Mesenchymal stem cell (in vitro differentiated cells and primary cell): ENCODE measurements at regions not wholly inside any gene's neighbourhood (a gene's known extent, or its start where the extent isn't known, plus 50 kb on each side); places are given as distances from the start of the nearest gene placed in this dataset.

Experiments used
- DNase-seq: peaks from one replicate; pipeline ENCODE4 v3.0.0-alpha.2; 2013
- H2AFZ ChIP-seq: one replicate; pipeline ENCODE4 v1.6.1; 2013; ENCODE audit warnings: low read depth, mild to moderate bottlenecking, control low read depth, inconsistent platforms, low read length, moderate library complexity
- H2AK5ac ChIP-seq: 2 replicates; pipeline ENCODE4 v1.6.1; 2013; ENCODE audit warnings: low read length, moderate library complexity, mild to moderate bottlenecking, inconsistent platforms; ENCODE audit not compliant: severe bottlenecking
- H2BK120ac ChIP-seq: one replicate; pipeline ENCODE4 v1.6.1; 2013; ENCODE audit warnings: low read depth, mild to moderate bottlenecking, inconsistent platforms, low read length, moderate library complexity
- H2BK12ac ChIP-seq, 2 experiments: one replicate each; pipeline ENCODE4 v1.6.1; 2013; ENCODE audit warnings: inconsistent platforms in 2 of 2, low read length in 2 of 2, mild to moderate bottlenecking in 2 of 2, moderate library complexity in 2 of 2, control low read depth in 1 of 2
- H2BK15ac ChIP-seq: one replicate; pipeline ENCODE4 v1.6.1; 2013; ENCODE audit warnings: mild to moderate bottlenecking, low read depth, inconsistent platforms; ENCODE audit not compliant: poor library complexity, severe bottlenecking
- H2BK5ac ChIP-seq: 2 replicates; pipeline ENCODE4 v1.6.1; 2013; ENCODE audit warnings: low read depth, mild to moderate bottlenecking, low read length, control low read depth, inconsistent platforms; ENCODE audit not compliant: poor library complexity, severe bottlenecking
- H3K14ac ChIP-seq, 2 experiments: one replicate each; pipeline ENCODE4 v1.6.1; 2013; ENCODE audit warnings: inconsistent platforms in 2 of 2, low read length in 2 of 2, control low read depth in 1 of 2, mild to moderate bottlenecking in 1 of 2, moderate library complexity in 1 of 2
- H3K18ac ChIP-seq, 2 experiments: one replicate each; pipeline ENCODE4 v1.6.1; 2013; ENCODE audit warnings: inconsistent platforms in 2 of 2, low read length in 2 of 2, control low read depth in 1 of 2, low read depth in 1 of 2, mild to moderate bottlenecking in 1 of 2
- H3K23ac ChIP-seq, 2 experiments: one replicate each; pipeline ENCODE4 v1.6.1; 2013; ENCODE audit warnings: inconsistent platforms in 2 of 2, low read length in 2 of 2, mild to moderate bottlenecking in 2 of 2, moderate library complexity in 2 of 2, control low read depth in 1 of 2
- H3K27ac ChIP-seq: 2 replicates; pipeline ENCODE4 v1.5.1; 2013; ENCODE audit warnings: mild to moderate bottlenecking, moderate library complexity, low read length, control low read depth, inconsistent platforms; ENCODE audit not compliant: poor library complexity, severe bottlenecking
- H3K27me3 ChIP-seq, 2 experiments: 2 replicates each; pipeline versions ENCODE4 v1.6.1 to v1.7.0; 2013; ENCODE audit warnings: low read length in 2 of 2, mild to moderate bottlenecking in 2 of 2, moderate library complexity in 2 of 2, control low read depth in 1 of 2, inconsistent platforms in 1 of 2; ENCODE audit not compliant: control insufficient read depth in 1 of 2, insufficient read depth in 1 of 2
- H3K36me3 ChIP-seq, 2 experiments: 2 replicates each; pipeline versions ENCODE4 v1.6.1 to v1.7.0; 2013; ENCODE audit warnings: low read length in 2 of 2, control low read depth in 1 of 2, inconsistent platforms in 1 of 2, low read depth in 1 of 2, mild to moderate bottlenecking in 1 of 2; ENCODE audit not compliant: insufficient read depth in 2 of 2, control insufficient read depth in 1 of 2
- H3K4ac ChIP-seq, 2 experiments: one replicate each; pipeline ENCODE4 v1.6.1; 2013; ENCODE audit warnings: inconsistent platforms in 2 of 2, low read length in 2 of 2, mild to moderate bottlenecking in 2 of 2, moderate library complexity in 2 of 2, control low read depth in 1 of 2, low read depth in 1 of 2
- H3K4me1 ChIP-seq: 2 replicates; pipeline ENCODE4 v1.6.1; 2013; ENCODE audit warnings: low read depth, low read length, control low read depth; ENCODE audit not compliant: control insufficient read depth, insufficient read depth
- H3K4me2 ChIP-seq: 2 replicates; pipeline ENCODE4 v1.6.1; 2013; ENCODE audit warnings: low read length, mild to moderate bottlenecking, inconsistent platforms; ENCODE audit not compliant: poor library complexity, severe bottlenecking
- H3K4me3 ChIP-seq, 2 experiments: 2 replicates each; pipeline versions ENCODE4 v1.5.1 to v1.7.0; 2013; ENCODE audit warnings: low read length in 2 of 2, mild to moderate bottlenecking in 2 of 2, control low read depth in 1 of 2, low read depth in 1 of 2; ENCODE audit not compliant: insufficient read depth in 1 of 2
- H3K79me1 ChIP-seq: replicated peaks from 2 replicates; pipeline ENCODE4 v1.6.1; 2013; ENCODE audit warnings: mild to moderate bottlenecking, control low read depth, low read length, inconsistent platforms; ENCODE audit not compliant: poor library complexity, severe bottlenecking
- H3K9ac ChIP-seq: 2 replicates; pipeline ENCODE4 v1.7.0; 2013; ENCODE audit warnings: mild to moderate bottlenecking, low read length, moderate library complexity
- H3K9me3 ChIP-seq: 2 replicates; pipeline ENCODE4 v1.7.0; 2013; ENCODE audit warnings: mild to moderate bottlenecking, low read length; ENCODE audit not compliant: control insufficient read depth
- H4K8ac ChIP-seq: one replicate; pipeline ENCODE4 v1.6.1; 2013; ENCODE audit warnings: inconsistent platforms, mild to moderate bottlenecking, low read length, moderate library complexity
- H4K91ac ChIP-seq: one replicate; pipeline ENCODE4 v1.6.1; 2013; ENCODE audit warnings: mild to moderate bottlenecking, low read length, inconsistent platforms
- WGBS: methylation state at CpG from one replicate; pipeline ENCODE4 v1.1.7; 2013; ENCODE audit warnings: mixed read lengths; 5-methylcytosine and 5-hydroxymethylcytosine counted together

DNA sequence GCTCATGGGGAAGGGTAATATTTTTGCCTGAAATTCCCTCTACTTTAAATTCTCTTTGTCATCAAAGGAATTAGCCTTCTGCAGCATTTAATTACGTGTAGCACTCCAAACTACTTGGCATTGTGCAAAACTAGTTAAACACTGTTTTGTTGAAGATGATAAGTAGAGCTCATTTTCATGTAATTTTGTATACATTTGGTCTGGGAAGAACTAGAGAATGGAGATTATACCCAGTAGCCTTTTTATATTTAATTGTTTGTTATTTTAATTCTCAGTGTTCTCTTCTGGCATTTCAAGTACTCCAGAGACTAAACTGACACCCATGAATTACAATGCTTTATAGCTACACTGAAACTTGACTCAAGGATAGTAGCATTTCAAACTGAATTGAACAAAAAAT is 211.5 kb upstream of the SMIM31 start:
- Histone ChIP-seq H3K27ac (no peak overlapping the region), H3K14ac (no peak overlapping the region), H3K4me1 (no peaks in the 10 kb centered on the region), H2AFZ (no peak overlapping the region), H2BK12ac (no peak overlapping the region), H3K4me3 (no peak overlapping the region), H2BK15ac (no peak overlapping the region), H3K79me1 (no peaks in the 10 kb centered on the region), H3K4me2 (no peak overlapping the region), H2BK5ac (no peak overlapping the region), H3K9me3 (peaks cover 11% of the 10 kb centered on the region), H3K18ac (no peak overlapping the region), H4K8ac (no peak overlapping the region), H2BK120ac (no peak overlapping the region), H3K27me3 (no peaks in the 10 kb centered on the region), H3K9ac (no peak overlapping the region), H3K23ac (no peak overlapping the region), H3K36me3 (no peaks in the 10 kb centered on the region), H3K4ac (no peak overlapping the region), H2AK5ac (no peak overlapping the region), H4K91ac (no peak overlapping the region)
- WGBS = no CpG with 5 or more reads among the region's 1 CpG
- DNase-seq = no peak

DNA sequence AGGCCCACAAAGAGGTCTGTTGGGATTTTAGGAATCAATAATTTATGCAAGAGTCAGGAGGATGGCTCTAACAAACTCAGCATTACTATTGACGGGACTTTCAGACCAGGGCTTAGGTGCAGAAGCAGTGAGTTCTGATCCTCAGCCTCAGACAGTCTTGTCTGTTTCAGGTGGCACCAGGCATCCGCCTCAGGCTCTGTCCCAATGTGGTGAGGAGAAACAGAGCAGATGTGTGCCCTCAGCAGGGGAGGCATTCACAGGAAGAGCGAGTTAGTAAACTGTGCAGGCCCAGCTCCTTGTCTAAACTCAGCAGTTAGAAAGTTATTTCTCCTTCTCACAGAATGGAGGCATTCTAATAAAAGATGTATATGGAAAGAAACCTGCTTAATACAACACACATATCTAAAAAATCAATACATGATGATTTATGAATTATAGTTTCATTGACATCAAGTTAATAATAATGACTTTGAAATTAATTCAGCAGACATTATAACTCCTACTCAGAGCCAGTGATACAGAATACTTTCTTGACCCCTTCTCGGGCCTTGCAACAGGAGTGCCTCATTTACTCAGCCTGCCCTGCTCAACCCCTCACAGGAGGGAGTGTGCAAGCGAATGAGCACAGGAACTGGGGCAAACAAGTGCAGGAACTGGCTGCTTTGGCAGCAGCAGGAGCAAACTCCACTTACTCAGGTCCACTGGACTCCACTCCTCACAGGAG is 202.8 kb upstream of the SMIM31 start:
- no peaks in the 10 kb centered on the region for H3K27me3 ChIP-seq
- H3K36me3 ChIP-seq = no peaks in the 10 kb centered on the region
- no peak overlapping the region for H3K14ac ChIP-seq
- no peak overlapping the region for H2AK5ac ChIP-seq
- H3K18ac ChIP-seq = no peak overlapping the region
- H3K9ac ChIP-seq = no peak overlapping the region
- no peak overlapping the region for H3K23ac ChIP-seq
- H3K4me2 ChIP-seq = no peak overlapping the region
- H2BK15ac ChIP-seq = no peak overlapping the region
- H3K79me1 ChIP-seq = no peaks in the 10 kb centered on the region
- no peak overlapping the region for H2BK12ac ChIP-seq
- no peak overlapping the region for H2BK5ac ChIP-seq
- H2BK120ac ChIP-seq = no peak overlapping the region
- DNase-seq = no peak
- no peak overlapping the region for H4K91ac ChIP-seq
- H3K4me3 ChIP-seq = no peak overlapping the region
- no peak overlapping the region for H3K4ac ChIP-seq
- WGBS = 58% methylated on average over 4 of the region's 5 CpGs
- H2AFZ ChIP-seq = no peak overlapping the region
- peaks cover 4% of the 10 kb centered on the region for H3K4me1 ChIP-seq
- no peak overlapping the region for H4K8ac ChIP-seq
- H3K9me3 ChIP-seq = no peaks in the 10 kb centered on the region
- no peak overlapping the region for H3K27ac ChIP-seq

DNA sequence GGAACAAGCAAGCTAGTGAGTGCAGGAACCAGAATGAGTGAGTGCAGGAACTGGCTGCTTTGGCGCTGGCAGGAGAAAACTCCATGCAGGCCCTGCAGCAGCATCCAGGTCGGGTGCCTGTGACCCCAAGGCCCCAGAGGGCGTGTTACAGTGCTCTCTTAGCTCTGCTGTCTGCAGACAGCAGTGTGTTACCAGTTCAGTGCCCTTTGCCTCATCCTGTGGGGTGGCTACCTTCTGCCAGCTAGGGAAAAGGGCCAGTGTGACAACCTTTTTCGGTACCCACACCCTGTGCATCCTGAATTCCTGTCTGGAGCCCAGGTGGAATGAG is 202.3 kb upstream of the SMIM31 start:
- H3K18ac ChIP-seq = no peak overlapping the region
- H3K4ac ChIP-seq = no peak overlapping the region
- no peak overlapping the region for H2BK120ac ChIP-seq
- no peak overlapping the region for H2BK5ac ChIP-seq
- no peak overlapping the region for H2AK5ac ChIP-seq
- H3K14ac ChIP-seq = no peak overlapping the region
- H2BK15ac ChIP-seq = no peak overlapping the region
- H3K27ac ChIP-seq = no peak overlapping the region
- H4K91ac ChIP-seq = no peak overlapping the region
- no peak for DNase-seq
- no peaks in the 10 kb centered on the region for H3K9me3 ChIP-seq
- H3K23ac ChIP-seq = no peak overlapping the region
- H3K4me1 ChIP-seq = peaks cover 4% of the 10 kb centered on the region
- no peak overlapping the region for H3K4me3 ChIP-seq
- H3K79me1 ChIP-seq = no peaks in the 10 kb centered on the region
- H3K36me3 ChIP-seq = no peaks in the 10 kb centered on the region
- H3K9ac ChIP-seq = no peak overlapping the region
- H2BK12ac ChIP-seq = no peak overlapping the region
- H4K8ac ChIP-seq = no peak overlapping the region
- H2AFZ ChIP-seq = no peak overlapping the region
- no peak overlapping the region for H3K4me2 ChIP-seq
- 48% methylated on average over 4 of the region's 4 CpGs for WGBS
- H3K27me3 ChIP-seq = no peaks in the 10 kb centered on the region

DNA sequence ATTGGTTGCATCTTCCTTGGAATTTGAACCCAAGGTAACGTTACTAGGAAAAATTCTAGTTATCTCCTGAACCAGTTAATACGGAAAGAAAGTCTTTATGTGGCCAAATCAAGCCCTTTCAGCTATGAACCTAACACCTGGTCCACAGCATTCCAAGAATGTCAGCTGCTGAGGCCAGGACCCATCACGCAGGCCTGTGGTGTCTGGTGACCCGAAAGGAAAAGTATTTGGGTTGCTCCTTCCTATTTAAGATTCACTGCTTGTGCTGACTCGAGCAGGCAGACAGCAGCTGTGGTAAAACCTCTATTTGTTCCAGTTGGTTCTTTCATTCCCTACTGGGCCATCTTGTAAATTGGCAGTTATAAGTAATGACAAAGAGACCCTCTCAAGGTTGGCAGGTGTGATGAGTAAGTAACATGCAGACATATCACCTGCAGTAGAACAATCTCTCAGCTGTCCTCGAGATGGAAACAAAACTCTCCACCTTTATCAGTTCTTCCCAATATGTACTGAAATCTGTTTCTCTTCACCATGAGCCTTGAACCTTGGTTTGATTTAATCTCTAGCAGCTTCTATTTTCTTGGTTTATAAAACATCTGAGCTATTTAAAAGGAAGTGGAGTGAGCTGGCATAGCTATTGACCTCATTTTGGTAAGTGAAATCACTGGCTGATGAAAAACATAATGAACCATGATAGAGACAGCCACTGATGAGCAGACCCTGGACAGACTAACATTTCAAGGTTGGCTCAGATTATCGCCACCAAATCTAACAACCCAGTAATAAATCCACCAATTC is 182.1 kb upstream of the SMIM31 start:
- Histone ChIP-seq H2AK5ac (no peak overlapping the region), H3K36me3 (no peaks in the 10 kb centered on the region), H2AFZ (no peak overlapping the region), H2BK12ac (no peak overlapping the region), H3K14ac (no peak overlapping the region), H3K4me3 (no peak overlapping the region), H3K9me3 (peaks cover 3% of the 10 kb centered on the region), H3K27me3 (no peaks in the 10 kb centered on the region), H4K91ac (no peak overlapping the region), H3K4ac (no peak overlapping the region), H3K79me1 (no peaks in the 10 kb centered on the region), H2BK15ac (no peak overlapping the region), H3K4me2 (no peak overlapping the region), H3K23ac (no peak overlapping the region), H3K18ac (no peak overlapping the region), H2BK120ac (no peak overlapping the region), H4K8ac (no peak overlapping the region), H3K4me1 (peaks cover 1% of the 10 kb centered on the region), H3K9ac (no peak overlapping the region), H3K27ac (peak overlapping the region; percentile 76), H2BK5ac (peak overlapping the region; percentile 1)
- 62% methylated on average over 6 of the region's 7 CpGs for WGBS
- no peak for DNase-seq
